ENCODE measurements at regions not wholly inside any gene's neighbourhood (a gene's known extent, or its start where the extent isn't known, plus 50 kb on each side); places are given as distances from the start of the nearest gene placed in this dataset.
A peak's percentile ranks its signal among the peaks of the same experiment; 100 is the strongest.
"Not testable (repeated sequence)": the region's sequence is repeated elsewhere in the genome, so short reads cannot be mapped to it uniquely, and the experiment has no call there.

- H2AFZ ChIP-seq (ENCODE audit: low read length); H3K9me3 ChIP-seq (ENCODE audit: low read length); CTCF ChIA-PET (ENCODE audit: low intra/inter-chr PET ratio, low total read pairs); H3K79me2 ChIP-seq (ENCODE audit: insufficient read depth, low read length); H4K20me1 ChIP-seq (ENCODE audit: insufficient read depth, low read length); BruUV-seq (replicated peaks); POLR2A ChIA-PET; in situ Hi-C loops (cut with HindIII; ENCODE audit: extremely low pct_ligation_motif_present, low pct_unique_long_range_greater_than_20kb); H3K36me3 ChIP-seq (replicated peaks in 1 of 2; ENCODE audit: control insufficient read depth in 1 of 2, insufficient read depth in 2 of 2, low read length in 2 of 2); H3K27ac ChIP-seq (ENCODE audit: extremely low read length, insufficient read depth, low read length); intact Hi-C loops (cut with micrococcal nuclease; ENCODE audit: unreplicated experiment); H3K9ac ChIP-seq (ENCODE audit: insufficient read depth, low read depth, low read length); TF ChIP-seq HNF1A (IDR thresholded peaks at IDR 0.05; ENCODE audit: low read depth): not testable (repeated sequence)
- H3K4me1 ChIP-seq (ENCODE audit: insufficient read depth, low read length) = peaks cover 12% of the 10 kb centered on the region
- 41% methylated on average over 18 of the region's 19 CpGs for WGBS (ENCODE audit: low lambda C conversion rate)
- peaks cover 0 to 18% of the 10 kb centered on the region in 2 experiments; a peak in 4 of 5 replicates for H3K27me3 ChIP-seq (ENCODE audit: control insufficient read depth in 1 of 2, insufficient read depth in 2 of 2, low read length in 2 of 2)
- FAIRE-seq (peak; percentile 70), DNase-seq (ENCODE audit: low spot score) (peak; percentile 62), ATAC-seq (peak; percentile 32)
- H3K4me3 ChIP-seq (replicated peaks in 1 of 3; ENCODE audit: insufficient read depth in 1 of 3, low read depth in 2 of 3, low read length in 3 of 3) = peak overlapping the region in 1 of 3 experiments; percentile 12; a peak in 1 of 6 replicates
- TF ChIP-seq ZNF12 (CRISPR knock-in tag; IDR thresholded peaks at IDR 0.05) (peak; percentile 90), HNF1A (CRISPR knock-in tag; IDR thresholded peaks at IDR 0.05; ENCODE audit: borderline replicate concordance) (peak; percentile 36; the same call in 1 of the 2 replicates), CEBPB (IDR thresholded peaks at IDR 0.05; ENCODE audit: borderline replicate concordance, low read depth, low read length) (peak; percentile 86), CEBPG (CRISPR knock-in tag; IDR thresholded peaks at IDR 0.05) (peak; percentile 85), ZFX (CRISPR knock-in tag; IDR thresholded peaks at IDR 0.05; ENCODE audit: low read depth) (0 out of 2 replicates have a peak, but pooled peaks have one; percentile 17)
- H3K4me2 ChIP-seq (ENCODE audit: low read depth, low read length) = peak overlapping the region; percentile 23; the same call in 1 of the 2 replicates
Observed at GRCh38 chr19:41516292-41517171, 59.4 kb upstream of the CEACAM21 start.
